ENCODE measurements at regions not wholly inside any gene's neighbourhood (a gene's known extent, or its start where the extent isn't known, plus 50 kb on each side); places are given as distances from the start of the nearest gene placed in this dataset.
"Not testable (repeated sequence)": the region's sequence is repeated elsewhere in the genome, so short reads cannot be mapped to it uniquely, and the experiment has no call there.

DNA sequence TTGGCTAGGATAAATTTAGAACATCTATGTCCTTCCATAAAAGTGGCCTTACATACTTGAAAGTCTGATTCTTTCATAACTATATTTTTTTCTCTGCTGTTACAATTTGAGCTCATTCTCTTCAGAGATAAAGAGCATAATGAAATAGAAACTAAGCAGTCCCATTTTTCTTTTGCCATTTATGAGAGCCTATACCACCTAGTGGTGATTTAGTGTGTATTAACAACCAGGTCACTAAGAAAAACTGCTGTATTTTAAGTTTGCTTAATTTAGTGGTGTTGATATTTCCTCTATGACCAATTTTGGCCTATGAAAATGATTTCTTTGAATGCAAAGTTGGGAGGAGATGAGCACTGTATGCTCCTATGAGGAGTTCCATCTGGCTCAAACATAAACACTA lies 88.7 kb upstream of the ZWINT start:
- TF ChIP-seq RAD21 (IDR thresholded peaks at IDR 0.05; ENCODE audit: low read length) (peak; percentile 52), TAF1 (IDR thresholded peaks at IDR 0.05; ENCODE audit: borderline replicate concordance, low read depth, low read length) (no peak), NFIC (IDR thresholded peaks at IDR 0.05; ENCODE audit: borderline replicate concordance) (no peak)
- TF ChIP-seq, protein P1, sequence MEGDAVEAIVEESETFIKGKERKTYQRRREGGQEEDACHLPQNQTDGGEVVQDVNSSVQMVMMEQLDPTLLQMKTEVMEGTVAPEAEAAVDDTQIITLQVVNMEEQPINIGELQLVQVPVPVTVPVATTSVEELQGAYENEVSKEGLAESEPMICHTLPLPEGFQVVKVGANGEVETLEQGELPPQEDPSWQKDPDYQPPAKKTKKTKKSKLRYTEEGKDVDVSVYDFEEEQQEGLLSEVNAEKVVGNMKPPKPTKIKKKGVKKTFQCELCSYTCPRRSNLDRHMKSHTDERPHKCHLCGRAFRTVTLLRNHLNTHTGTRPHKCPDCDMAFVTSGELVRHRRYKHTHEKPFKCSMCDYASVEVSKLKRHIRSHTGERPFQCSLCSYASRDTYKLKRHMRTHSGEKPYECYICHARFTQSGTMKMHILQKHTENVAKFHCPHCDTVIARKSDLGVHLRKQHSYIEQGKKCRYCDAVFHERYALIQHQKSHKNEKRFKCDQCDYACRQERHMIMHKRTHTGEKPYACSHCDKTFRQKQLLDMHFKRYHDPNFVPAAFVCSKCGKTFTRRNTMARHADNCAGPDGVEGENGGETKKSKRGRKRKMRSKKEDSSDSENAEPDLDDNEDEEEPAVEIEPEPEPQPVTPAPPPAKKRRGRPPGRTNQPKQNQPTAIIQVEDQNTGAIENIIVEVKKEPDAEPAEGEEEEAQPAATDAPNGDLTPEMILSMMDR (IDR thresholded peaks at IDR 0.05) = peak; percentile 46; the same call in 1 of the 2 replicates
- POLR2A ChIA-PET = no interaction called here
- no peaks in the 10 kb centered on the region for H3K27me3 ChIP-seq (ENCODE audit: insufficient read depth)
- H2AFZ ChIP-seq (ENCODE audit: low read depth) = no peak overlapping the region
- H3K27ac ChIP-seq (ENCODE audit: low read depth in 2 of 2, low read length in 1 of 2) = no peak overlapping the region
- H4K20me1 ChIP-seq (ENCODE audit: insufficient read depth) = no peaks in the 10 kb centered on the region
- no peak overlapping the region for H3K9ac ChIP-seq
- no peaks in the 10 kb centered on the region for H3F3A ChIP-seq (replicated peaks; ENCODE audit: insufficient read depth)
- H3K4me3 ChIP-seq (ENCODE audit: low read depth in 2 of 2, low read length in 1 of 2) = no peak overlapping the region
- H3K9me3 ChIP-seq = no peaks in the 10 kb centered on the region
- CTCF ChIA-PET = interaction anchor here (0.8 kb wide), 1 partner anchor 11 kb away, joined by 3 read pairs; no protein-coding TSS in a partner anchor
- no peak for DNase-seq
- H3K36me3 ChIP-seq (replicated peaks in 1 of 2; ENCODE audit: control insufficient read depth in 1 of 2, insufficient read depth in 2 of 2, low read length in 1 of 2) = no peaks in the 10 kb centered on the region
- no peaks in the 10 kb centered on the region for H3K79me2 ChIP-seq (ENCODE audit: insufficient read depth)
- H3K4me1 ChIP-seq (ENCODE audit: control insufficient read depth in 1 of 2, insufficient read depth in 2 of 2, low read depth in 1 of 2, low read length in 1 of 2) = no peaks in the 10 kb centered on the region
- no peaks in the 10 kb centered on the region for H3K9me2 ChIP-seq
- no peak overlapping the region for H3K4me2 ChIP-seq

DNA sequence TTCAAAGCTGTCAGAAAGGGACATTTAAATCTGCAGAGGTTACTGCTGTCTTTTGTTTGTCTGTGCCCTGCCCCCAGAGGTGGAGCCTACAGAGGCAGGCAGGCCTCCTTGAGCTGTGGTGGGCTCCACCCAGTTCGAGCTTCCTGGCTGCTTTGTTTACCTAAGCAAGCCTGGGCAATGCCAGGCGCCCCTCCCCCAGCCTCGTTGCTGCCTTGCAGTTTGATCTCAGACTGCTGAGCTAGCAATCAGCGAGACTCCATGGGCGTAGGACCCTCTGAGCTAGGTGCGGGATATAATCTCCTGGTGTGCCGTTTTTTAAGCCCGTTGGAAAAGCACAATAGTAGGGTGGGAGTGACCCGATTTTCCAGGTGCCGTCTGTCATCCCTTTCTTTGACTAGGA lies 86.6 kb upstream of the ZWINT start:
- H3K36me3 ChIP-seq (replicated peaks in 1 of 2; ENCODE audit: control insufficient read depth in 1 of 2, insufficient read depth in 2 of 2, low read length in 1 of 2); H3K27ac ChIP-seq (ENCODE audit: low read depth in 2 of 2, low read length in 1 of 2); H3F3A ChIP-seq (replicated peaks; ENCODE audit: insufficient read depth); H3K27me3 ChIP-seq (ENCODE audit: insufficient read depth); H3K9ac ChIP-seq; H4K20me1 ChIP-seq (ENCODE audit: insufficient read depth); DNase-seq; H3K9me2 ChIP-seq; H3K79me2 ChIP-seq (ENCODE audit: insufficient read depth); POLR2A ChIA-PET; CTCF ChIA-PET; H3K4me2 ChIP-seq; H3K9me3 ChIP-seq; H3K4me3 ChIP-seq (ENCODE audit: low read depth in 2 of 2, low read length in 1 of 2); H3K4me1 ChIP-seq (ENCODE audit: control insufficient read depth in 1 of 2, insufficient read depth in 2 of 2, low read depth in 1 of 2, low read length in 1 of 2); H2AFZ ChIP-seq (ENCODE audit: low read depth): not testable (repeated sequence)
- WGBS (ENCODE audit: low lambda C conversion rate) = 10% methylated on average over 8 of the region's 10 CpGs

DNA sequence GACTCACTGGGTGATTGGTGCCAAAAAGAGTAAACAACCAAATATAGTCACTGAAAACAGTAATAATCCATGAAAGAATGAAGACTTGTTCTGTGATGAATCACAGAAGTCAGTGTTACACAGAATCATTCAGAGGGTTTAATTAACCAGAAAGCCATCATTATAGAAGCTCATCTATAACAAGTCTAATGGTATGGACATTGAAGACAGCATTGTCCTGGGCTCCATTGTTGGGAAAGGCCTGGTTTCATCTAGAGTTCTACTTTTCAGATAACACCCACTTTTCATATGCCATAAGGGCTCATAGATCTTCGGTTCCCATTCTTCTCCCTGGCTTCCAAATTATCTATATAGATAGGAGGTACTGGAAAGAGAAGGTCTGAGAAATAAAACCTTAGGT lies 80.3 kb upstream of the ZWINT start:
- H3K9me2 ChIP-seq; H3F3A ChIP-seq (replicated peaks; ENCODE audit: insufficient read depth); H3K4me3 ChIP-seq (ENCODE audit: low read depth in 2 of 2, low read length in 1 of 2); H3K79me2 ChIP-seq (ENCODE audit: insufficient read depth); H3K9me3 ChIP-seq; H3K27ac ChIP-seq (ENCODE audit: low read depth in 2 of 2, low read length in 1 of 2); H3K4me1 ChIP-seq (ENCODE audit: control insufficient read depth in 1 of 2, insufficient read depth in 2 of 2, low read depth in 1 of 2, low read length in 1 of 2); H3K36me3 ChIP-seq (replicated peaks in 1 of 2; ENCODE audit: control insufficient read depth in 1 of 2, insufficient read depth in 2 of 2, low read length in 1 of 2); POLR2A ChIA-PET; H3K4me2 ChIP-seq; H3K9ac ChIP-seq; H2AFZ ChIP-seq (ENCODE audit: low read depth); H4K20me1 ChIP-seq (ENCODE audit: insufficient read depth); DNase-seq; H3K27me3 ChIP-seq (ENCODE audit: insufficient read depth): not testable (repeated sequence)
- WGBS (ENCODE audit: low lambda C conversion rate) = 10% methylated on average over 1 of the region's 1 CpG
- CTCF ChIA-PET = interaction anchor here (0.7 kb wide), 1 partner anchor 375 kb away, joined by 3 read pairs; no protein-coding TSS in a partner anchor

Small RNAs in the stretch of these regions (small RNA-seq; reads per million reads assigned to genes)
- 0 to 1.0 (median 0) reads per million in 7 experiments for gene AL731534.1
- 0 reads per million in 7 experiments for gene MIR3924
- gene RF01299 = 0 to 1.6 (median 0.52) reads per million in 7 experiments
